ENCODE measurements at regions not wholly inside any gene's neighbourhood (a gene's known extent, or its start where the extent isn't known, plus 50 kb on each side); places are given as distances from the start of the nearest gene placed in this dataset.

DNA sequence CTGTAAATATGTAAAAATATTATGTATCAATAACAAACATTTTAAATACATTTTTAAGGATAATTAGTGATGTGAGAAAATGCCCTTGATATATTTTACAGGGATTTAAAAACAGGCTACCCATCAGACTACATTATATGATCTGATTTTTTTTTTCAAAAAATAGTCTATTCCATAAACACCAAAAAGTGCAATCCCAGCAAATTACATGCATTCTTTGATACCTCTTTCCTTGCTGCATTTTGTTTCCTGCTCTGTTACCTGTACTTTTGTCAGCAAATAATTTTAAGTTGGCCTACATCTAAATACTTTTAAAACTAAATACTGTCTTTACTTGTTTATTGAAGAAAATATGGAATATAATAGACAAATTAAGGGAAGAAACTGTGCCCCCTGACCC, 306.2 kb upstream of the ARID1B start:
- no peak for DNase-seq (ENCODE audit: low read depth, low spot score)
- no peak for TF ChIP-seq POLR2AphosphoS5 (IDR thresholded peaks at IDR 0.05; ENCODE audit: borderline replicate concordance, low read depth, low read length)
- TF ChIP-seq EZH2 (IDR thresholded peaks at IDR 0.05), result no peak
- no peak for TF ChIP-seq FOXP2 (optimal IDR thresholded peaks at IDR 0.05; ENCODE audit: control extremely low read depth, extremely low read length, insufficient read depth)
- no peaks in the 10 kb centered on the region for H3K36me3 ChIP-seq (ENCODE audit: insufficient read depth, low read length)
- no peaks in the 10 kb centered on the region for H3K9me3 ChIP-seq (ENCODE audit: low read depth, low read length)
- no peak overlapping the region for H3K4me3 ChIP-seq
- H3K27ac ChIP-seq, result no peak overlapping the region
- H3K9ac ChIP-seq (ENCODE audit: insufficient read length), result no peak overlapping the region

DNA sequence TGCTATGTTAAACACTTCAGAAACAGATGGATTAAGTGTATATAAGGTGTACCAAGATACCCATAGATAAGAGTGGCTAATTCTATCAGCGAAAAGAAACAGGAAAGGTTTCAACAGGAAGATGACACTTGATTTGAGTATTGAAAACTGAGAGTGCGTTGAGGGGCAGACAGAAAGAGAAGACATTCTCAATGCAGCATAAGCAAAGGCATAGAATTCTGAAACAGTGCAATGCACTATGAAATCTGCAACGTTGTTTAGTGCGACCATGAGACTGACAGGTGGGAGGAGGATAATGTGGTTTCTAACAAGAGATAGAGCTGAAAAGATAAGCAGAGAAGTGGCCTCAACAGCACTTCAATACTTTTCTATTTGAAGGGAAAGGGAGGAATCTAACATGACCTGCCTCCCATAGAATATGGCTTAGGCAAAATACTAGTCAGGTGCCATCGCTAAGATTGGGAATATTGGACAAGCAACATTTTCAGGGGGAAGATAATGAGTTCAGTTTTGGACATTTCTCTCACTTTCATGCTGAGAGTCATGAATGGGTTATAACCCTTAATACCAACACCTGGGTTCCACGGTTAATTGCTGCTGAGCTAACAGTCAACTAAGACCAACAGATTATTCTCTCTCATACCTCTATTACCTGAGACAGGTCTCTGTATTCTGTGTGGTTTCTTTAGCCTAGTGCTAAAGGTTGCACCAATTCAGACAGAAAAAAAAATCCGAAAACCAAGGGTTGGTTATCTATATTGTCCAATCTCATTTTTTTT, 312.9 kb upstream of the ARID1B start:
- Histone ChIP-seq H3K4me3 (no peak overlapping the region), H3K27ac (no peak overlapping the region), H3K9ac (ENCODE audit: insufficient read length) (no peak overlapping the region), H3K9me3 (ENCODE audit: low read depth, low read length) (no peaks in the 10 kb centered on the region), H3K36me3 (ENCODE audit: insufficient read depth, low read length) (no peaks in the 10 kb centered on the region)
- no peak for DNase-seq (ENCODE audit: low read depth, low spot score)
- TF ChIP-seq FOXP2 (optimal IDR thresholded peaks at IDR 0.05; ENCODE audit: control extremely low read depth, extremely low read length, insufficient read depth) (no peak), POLR2AphosphoS5 (IDR thresholded peaks at IDR 0.05; ENCODE audit: borderline replicate concordance, low read depth, low read length) (no peak), EZH2 (IDR thresholded peaks at IDR 0.05) (no peak)

DNA sequence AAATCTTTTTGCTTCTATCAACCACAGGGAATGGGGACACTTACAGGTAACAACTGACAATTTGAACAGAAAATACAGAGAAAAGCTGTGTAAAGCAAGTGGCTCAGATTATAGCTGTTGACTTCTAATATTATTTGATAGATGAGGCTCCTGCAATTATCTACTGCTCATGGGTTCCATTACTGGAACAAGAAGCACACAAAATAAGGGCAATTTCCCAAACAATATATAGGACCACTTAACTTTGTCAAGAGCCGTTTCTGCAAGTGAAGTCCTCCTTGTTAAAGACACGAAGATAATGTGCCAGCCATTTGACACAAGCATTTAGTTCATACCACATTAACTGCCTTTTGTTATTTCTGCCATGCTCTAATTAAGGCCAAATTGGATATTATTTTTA, 315.5 kb upstream of the ARID1B start:
- TF ChIP-seq FOXP2 (optimal IDR thresholded peaks at IDR 0.05; ENCODE audit: control extremely low read depth, extremely low read length, insufficient read depth) (no peak), EZH2 (IDR thresholded peaks at IDR 0.05) (no peak), POLR2AphosphoS5 (IDR thresholded peaks at IDR 0.05; ENCODE audit: borderline replicate concordance, low read depth, low read length) (no peak)
- no peak overlapping the region for H3K9ac ChIP-seq (ENCODE audit: insufficient read length)
- no peaks in the 10 kb centered on the region for H3K36me3 ChIP-seq (ENCODE audit: insufficient read depth, low read length)
- H3K9me3 ChIP-seq (ENCODE audit: low read depth, low read length), result no peaks in the 10 kb centered on the region
- H3K4me3 ChIP-seq, result no peak overlapping the region
- H3K27ac ChIP-seq, result no peak overlapping the region
- DNase-seq (ENCODE audit: low read depth, low spot score), result no peak

- Histone ChIP-seq H3K9ac (ENCODE audit: insufficient read length) (no peak overlapping the region), H3K36me3 (ENCODE audit: insufficient read depth, low read length) (no peaks in the 10 kb centered on the region), H3K27ac (no peak overlapping the region), H3K9me3 (ENCODE audit: low read depth, low read length) (no peaks in the 10 kb centered on the region), H3K4me3 (no peak overlapping the region)
- DNase-seq (ENCODE audit: low read depth, low spot score), result no peak
- TF ChIP-seq POLR2AphosphoS5 (IDR thresholded peaks at IDR 0.05; ENCODE audit: borderline replicate concordance, low read depth, low read length) (no peak), EZH2 (IDR thresholded peaks at IDR 0.05) (no peak), FOXP2 (optimal IDR thresholded peaks at IDR 0.05; ENCODE audit: control extremely low read depth, extremely low read length, insufficient read depth) (no peak)
Measured at GRCh38 chr6:156457601-156458000, 319.6 kb upstream of the ARID1B start.

DNA sequence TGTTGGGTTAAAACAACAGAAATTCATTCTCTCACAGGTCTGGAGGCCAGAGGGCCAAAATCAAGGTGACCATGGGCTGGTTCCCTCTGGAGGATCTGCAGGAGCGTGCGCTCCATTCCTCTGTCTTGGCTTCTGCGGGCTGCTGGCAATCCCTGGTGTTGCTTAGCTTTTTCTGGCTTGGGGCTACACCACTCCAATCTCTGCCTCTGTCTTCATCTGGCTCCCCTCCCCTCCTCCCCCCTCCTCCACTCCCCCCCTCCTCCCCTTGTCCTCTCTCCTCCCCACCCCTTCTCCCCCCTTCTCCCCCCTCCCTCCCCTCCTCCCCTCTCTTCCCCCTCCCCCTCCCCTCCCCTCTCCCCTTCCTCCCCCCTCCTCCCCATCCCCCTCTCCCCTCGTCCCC, 321.3 kb upstream of the ARID1B start:
- Histone ChIP-seq H3K27ac (no peak overlapping the region), H3K9ac (ENCODE audit: insufficient read length) (no peak overlapping the region), H3K9me3 (ENCODE audit: low read depth, low read length) (no peaks in the 10 kb centered on the region), H3K4me3 (no peak overlapping the region), H3K36me3 (ENCODE audit: insufficient read depth, low read length) (no peaks in the 10 kb centered on the region)
- no peak for DNase-seq (ENCODE audit: low read depth, low spot score)
- TF ChIP-seq POLR2AphosphoS5 (IDR thresholded peaks at IDR 0.05; ENCODE audit: borderline replicate concordance, low read depth, low read length), result no peak

DNA sequence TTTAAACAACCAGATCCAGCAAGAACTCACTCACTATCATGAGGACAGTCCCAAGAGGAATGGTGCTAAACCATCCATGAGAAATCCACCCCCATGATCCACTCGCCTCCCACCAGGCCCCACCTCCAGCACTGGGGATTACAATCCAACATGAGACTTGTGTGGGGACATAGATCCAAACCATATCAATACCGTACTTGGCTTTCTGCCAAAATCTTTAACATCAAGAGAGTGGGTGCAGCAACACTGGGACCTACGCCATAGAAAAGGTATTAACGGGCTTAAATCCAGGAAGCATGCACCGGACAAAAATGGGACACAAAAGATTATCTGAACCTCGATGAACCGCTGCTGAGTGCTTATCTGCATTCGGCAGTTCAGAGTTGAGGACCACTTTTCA, 322.3 kb upstream of the ARID1B start:
- Histone ChIP-seq H3K36me3 (ENCODE audit: insufficient read depth, low read length) (no peaks in the 10 kb centered on the region), H3K4me3 (no peak overlapping the region), H3K9me3 (ENCODE audit: low read depth, low read length) (no peaks in the 10 kb centered on the region), H3K9ac (ENCODE audit: insufficient read length) (no peak overlapping the region), H3K27ac (no peak overlapping the region)
- TF ChIP-seq EZH2 (IDR thresholded peaks at IDR 0.05) (no peak), FOXP2 (optimal IDR thresholded peaks at IDR 0.05; ENCODE audit: control extremely low read depth, extremely low read length, insufficient read depth) (no peak), POLR2AphosphoS5 (IDR thresholded peaks at IDR 0.05; ENCODE audit: borderline replicate concordance, low read depth, low read length) (no peak)
- no peak for DNase-seq (ENCODE audit: low read depth, low spot score)

- no peak for TF ChIP-seq POLR2AphosphoS5 (IDR thresholded peaks at IDR 0.05; ENCODE audit: borderline replicate concordance, low read depth, low read length)
- no peak for TF ChIP-seq EZH2 (IDR thresholded peaks at IDR 0.05)
- TF ChIP-seq FOXP2 (optimal IDR thresholded peaks at IDR 0.05; ENCODE audit: control extremely low read depth, extremely low read length, insufficient read depth), result no peak
- no peaks in the 10 kb centered on the region for H3K36me3 ChIP-seq (ENCODE audit: insufficient read depth, low read length)
- no peak overlapping the region for H3K4me3 ChIP-seq
- H3K9ac ChIP-seq (ENCODE audit: insufficient read length), result no peak overlapping the region
- no peaks in the 10 kb centered on the region for H3K9me3 ChIP-seq (ENCODE audit: low read depth, low read length)
- no peak overlapping the region for H3K27ac ChIP-seq
- no peak for DNase-seq (ENCODE audit: low read depth, low spot score)
Measured at GRCh38 chr6:156451726-156452125, 325.5 kb upstream of the ARID1B start.

DNA sequence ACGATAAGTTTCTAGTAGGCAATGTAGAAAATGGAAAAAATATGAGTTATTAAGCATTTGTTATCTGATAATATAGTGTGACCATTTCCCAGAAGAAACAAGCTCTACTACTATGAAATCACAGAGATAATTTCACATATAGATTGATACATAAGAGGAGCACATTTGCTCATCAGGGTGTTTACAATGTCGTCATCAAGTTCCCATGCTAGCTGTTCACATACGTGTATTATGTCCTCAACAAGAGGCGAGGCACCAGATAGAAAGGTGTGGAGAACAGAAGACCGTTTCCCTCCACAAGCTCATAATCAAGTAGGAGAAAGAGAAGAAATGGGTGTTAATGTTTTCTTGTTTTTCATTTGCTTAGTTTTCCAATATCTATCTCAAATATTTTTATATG, 326.1 kb upstream of the ARID1B start:
- TF ChIP-seq POLR2AphosphoS5 (IDR thresholded peaks at IDR 0.05; ENCODE audit: borderline replicate concordance, low read depth, low read length), result no peak
- TF ChIP-seq FOXP2 (optimal IDR thresholded peaks at IDR 0.05; ENCODE audit: control extremely low read depth, extremely low read length, insufficient read depth), result no peak
- TF ChIP-seq EZH2 (IDR thresholded peaks at IDR 0.05), result no peak
- Histone ChIP-seq H3K9me3 (ENCODE audit: low read depth, low read length) (no peaks in the 10 kb centered on the region), H3K36me3 (ENCODE audit: insufficient read depth, low read length) (no peaks in the 10 kb centered on the region), H3K4me3 (no peak overlapping the region), H3K9ac (ENCODE audit: insufficient read length) (no peak overlapping the region), H3K27ac (no peak overlapping the region)
- DNase-seq (ENCODE audit: low read depth, low spot score), result no peak

- TF ChIP-seq FOXP2 (optimal IDR thresholded peaks at IDR 0.05; ENCODE audit: control extremely low read depth, extremely low read length, insufficient read depth) (no peak), POLR2AphosphoS5 (IDR thresholded peaks at IDR 0.05; ENCODE audit: borderline replicate concordance, low read depth, low read length) (no peak), EZH2 (IDR thresholded peaks at IDR 0.05) (no peak)
- no peak overlapping the region for H3K27ac ChIP-seq
Measured at GRCh38 chr6:156450421-156450820, 326.8 kb upstream of the ARID1B start.

More at GRCh38 chr6:156450421-156450820, 326.8 kb upstream of the ARID1B start:
- H3K4me3 ChIP-seq, result no peak overlapping the region
- no peaks in the 10 kb centered on the region for H3K36me3 ChIP-seq (ENCODE audit: insufficient read depth, low read length)
- DNase-seq (ENCODE audit: low read depth, low spot score), result no peak
- H3K9me3 ChIP-seq (ENCODE audit: low read depth, low read length), result no peaks in the 10 kb centered on the region
- no peak overlapping the region for H3K9ac ChIP-seq (ENCODE audit: insufficient read length)

Data from SK-N-MC (cell line).